ENCODE measurements at regions not wholly inside any gene's neighbourhood (a gene's known extent, or its start where the extent isn't known, plus 50 kb on each side); places are given as distances from the start of the nearest gene placed in this dataset.

- TF ChIP-seq POLR2A (IDR thresholded peaks at IDR 0.05) (no peak), CTCF (IDR thresholded peaks at IDR 0.05) (no peak)
- intact Hi-C loops (cut with DNase I; ENCODE audit: low total_unique reads): no loop called here
- no peak overlapping the region for H3K4me3 ChIP-seq (ENCODE audit: low read depth, poor library complexity, severe bottlenecking)
- no peak for DNase-seq (ENCODE audit: low spot score in 2 of 2)
- WGBS, 2 donors: 84 to 93% methylated on average over 6 of the region's 6 CpGs
Observed at GRCh38 chr10:47246406-47247147, 53.4 kb upstream of the GDF10 start.

GRCh38 chr10:47247148-47248059, 52.6 kb upstream of the GDF10 start:
- DNase-seq (ENCODE audit: low spot score in 2 of 2): no peak
- WGBS, 2 donors: 86 to 94% methylated on average over 13 of the region's 13 CpGs
- intact Hi-C loops (cut with DNase I; ENCODE audit: low total_unique reads): no loop called here
- H3K4me3 ChIP-seq (ENCODE audit: low read depth, poor library complexity, severe bottlenecking): no peak overlapping the region
- TF ChIP-seq POLR2A (IDR thresholded peaks at IDR 0.05) (no peak), CTCF (IDR thresholded peaks at IDR 0.05) (no peak)

DNA sequence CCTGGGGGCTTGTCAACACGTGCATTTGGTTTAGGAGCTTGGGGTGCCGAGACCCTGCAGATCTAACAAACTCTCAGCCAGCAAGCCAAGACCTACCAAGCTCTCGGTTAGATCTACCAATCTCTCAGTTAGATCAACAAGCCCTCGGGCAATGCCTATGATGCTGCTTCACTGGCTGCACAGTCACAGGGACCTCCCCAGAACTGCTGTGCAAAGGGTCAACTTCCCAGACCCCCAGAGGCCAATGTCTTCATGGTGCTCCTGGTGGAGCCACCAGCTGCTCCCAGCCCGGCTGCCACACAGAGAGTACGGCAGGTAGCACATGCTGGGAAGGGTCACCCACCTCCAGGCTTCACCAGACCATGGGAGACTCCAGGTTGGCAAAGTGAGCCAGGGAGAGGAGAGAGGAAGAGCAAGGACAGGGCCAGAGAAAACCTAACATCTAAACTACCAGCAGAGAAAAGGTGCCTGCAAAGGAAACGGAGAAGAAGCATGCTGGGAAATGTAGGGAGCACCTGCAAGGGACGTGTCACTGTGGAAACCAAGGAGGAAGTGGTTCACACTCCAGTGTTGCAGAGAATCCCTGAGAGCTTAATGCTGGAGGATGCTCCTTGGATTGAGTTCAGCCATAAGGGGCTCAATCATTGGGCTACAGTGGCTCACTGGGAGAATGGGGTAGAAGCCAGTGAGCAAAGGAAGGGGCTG, 51.5 kb upstream of the GDF10 start:
- H3K4me3 ChIP-seq (ENCODE audit: low read depth, poor library complexity, severe bottlenecking): no peak overlapping the region
- intact Hi-C loops (cut with DNase I; ENCODE audit: low total_unique reads): no loop called here
- TF ChIP-seq POLR2A (IDR thresholded peaks at IDR 0.05) (no peak), CTCF (IDR thresholded peaks at IDR 0.05) (no peak)
- no peak for DNase-seq (ENCODE audit: low spot score in 2 of 2)
- WGBS, 2 donors: 80 to 83% methylated on average over 8 of the region's 8 CpGs

DNA sequence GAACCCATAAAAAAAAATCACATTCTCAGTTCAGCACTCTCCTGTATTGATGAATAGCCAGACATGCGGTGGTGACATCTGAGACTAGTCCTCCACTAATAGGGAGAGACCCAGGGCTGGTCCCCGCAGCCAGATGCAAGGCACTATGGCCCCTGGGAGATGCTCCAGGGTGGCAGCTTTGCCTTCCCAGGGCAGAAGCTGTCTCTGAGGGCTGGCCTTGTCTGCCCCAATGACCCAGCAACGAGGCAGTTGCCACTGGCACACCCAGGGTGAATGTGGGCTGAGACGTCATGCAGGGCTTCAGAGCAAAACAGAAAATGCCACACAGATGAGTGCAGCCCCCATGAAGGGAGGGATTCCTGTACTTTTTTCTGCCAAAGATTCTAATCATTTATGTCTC, 50.1 kb upstream of the GDF10 start:
- no peak for DNase-seq (ENCODE audit: low spot score in 2 of 2)

More for the DNA sequence above, 50.1 kb upstream of the GDF10 start:
- TF ChIP-seq CTCF (IDR thresholded peaks at IDR 0.05) (no peak), POLR2A (IDR thresholded peaks at IDR 0.05) (no peak)
- intact Hi-C loops (cut with DNase I; ENCODE audit: low total_unique reads): no loop called here
- no peak overlapping the region for H3K4me3 ChIP-seq (ENCODE audit: low read depth, poor library complexity, severe bottlenecking)
- WGBS, 2 donors: 92% methylated on average over 4 of the region's 4 CpGs

Data from lower leg skin (tissue), 4 donors.